Hematopoietic multipotent progenitor cell treated with erythropoietin and hydrocortisone succinate and interleukin-3 and kit ligand, for 4 days (in vitro differentiated cells): ENCODE measurements at regions not wholly inside any gene's neighbourhood (a gene's known extent, or its start where the extent isn't known, plus 50 kb on each side); places are given as distances from the start of the nearest gene placed in this dataset.

ENCODE experiments used
- DNase-seq: peaks from one replicate; pipeline ENCODE4 v3.0.0-alpha.2; 2015

- DNase-seq, result peak; percentile 74
These were observed 277.9 kb downstream of the ZNF536 start for GRCh38 chr19:30649934-30650614.

DNA sequence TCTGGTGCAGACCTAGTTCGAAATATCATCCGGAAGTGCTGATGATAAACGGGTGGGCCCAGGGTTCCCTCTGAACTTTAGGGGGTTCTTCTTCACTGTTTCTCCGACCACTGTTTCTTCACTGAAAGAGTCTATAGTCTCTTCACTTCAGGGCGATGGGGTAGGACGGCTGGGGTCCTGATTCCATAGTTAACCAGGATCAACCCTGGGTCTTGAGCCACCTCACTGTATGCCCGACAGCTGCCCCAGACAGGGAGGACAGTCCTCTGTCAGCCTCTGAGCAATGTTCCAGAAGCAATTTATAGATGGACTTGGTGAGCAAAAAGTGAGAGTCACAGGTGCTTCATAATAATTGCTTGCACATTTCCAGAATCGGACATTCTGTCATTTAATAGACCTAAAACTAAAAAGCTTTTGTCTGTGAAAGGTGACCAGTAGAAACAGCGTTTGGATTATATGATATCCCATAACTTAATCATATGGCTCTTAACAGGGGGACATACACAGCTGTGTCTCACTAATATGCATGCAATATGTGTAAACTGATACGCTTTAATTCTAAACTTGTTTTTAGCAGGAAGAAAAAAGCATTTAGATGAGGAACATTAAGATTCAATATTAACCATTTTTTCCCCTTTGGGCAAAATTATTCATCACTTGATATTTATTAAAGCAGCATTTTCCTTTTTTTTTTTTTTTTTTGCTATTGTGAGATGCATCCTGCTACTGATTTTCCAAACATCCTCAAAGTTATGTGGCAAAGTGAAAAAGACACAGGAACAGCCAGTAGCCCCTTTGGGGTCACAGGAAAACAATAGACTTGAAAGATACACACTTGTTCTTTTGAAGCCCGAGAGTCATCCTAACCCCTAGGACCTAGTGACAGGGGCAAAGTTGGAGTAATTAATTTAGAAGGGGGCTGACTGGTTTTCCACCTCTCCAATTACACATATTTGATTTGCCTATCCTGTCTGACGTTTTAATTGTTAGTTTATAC is 277.0 kb downstream of the ZNF536 start:
- DNase-seq, result no peak

- DNase-seq, result no peak
These were observed 275.9 kb downstream of the ZNF536 start for GRCh38 chr19:30647891-30648720.

DNA sequence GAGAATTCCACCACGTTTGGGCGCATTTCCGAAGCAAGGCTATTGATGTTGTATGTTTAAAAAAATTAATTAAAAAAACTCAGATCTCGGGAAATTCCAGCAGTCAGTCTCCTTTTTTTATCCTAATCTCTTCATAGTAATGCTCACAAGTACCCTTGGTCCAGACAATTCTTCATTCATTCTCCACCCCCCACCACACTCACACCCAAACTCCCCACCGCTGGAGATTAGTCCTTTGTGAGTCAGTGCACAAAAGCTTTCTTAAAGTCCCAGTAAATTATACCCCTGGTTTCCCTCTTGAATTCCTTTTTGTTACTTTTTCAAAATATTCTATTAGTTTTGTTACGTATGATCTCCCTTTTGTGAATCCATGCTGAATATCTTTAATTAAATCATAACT is 274.6 kb downstream of the ZNF536 start:
- DNase-seq, result no peak

- DNase-seq, result no peak
These were observed 273.9 kb downstream of the ZNF536 start for GRCh38 chr19:30645946-30646577.

- DNase-seq, result no peak
These were observed 268.2 kb downstream of the ZNF536 start for GRCh38 chr19:30640252-30640965.

GRCh38 chr19:30638889-30639288 is 266.7 kb downstream of the ZNF536 start:
- DNase-seq, result no peak

GRCh38 chr19:30637926-30638325 is 265.7 kb downstream of the ZNF536 start:
- DNase-seq, result no peak

- DNase-seq, result no peak
These were observed 263.1 kb downstream of the ZNF536 start for GRCh38 chr19:30634996-30635975.

GRCh38 chr19:30634131-30634830 is 262.1 kb downstream of the ZNF536 start:
- no peak for DNase-seq

DNA sequence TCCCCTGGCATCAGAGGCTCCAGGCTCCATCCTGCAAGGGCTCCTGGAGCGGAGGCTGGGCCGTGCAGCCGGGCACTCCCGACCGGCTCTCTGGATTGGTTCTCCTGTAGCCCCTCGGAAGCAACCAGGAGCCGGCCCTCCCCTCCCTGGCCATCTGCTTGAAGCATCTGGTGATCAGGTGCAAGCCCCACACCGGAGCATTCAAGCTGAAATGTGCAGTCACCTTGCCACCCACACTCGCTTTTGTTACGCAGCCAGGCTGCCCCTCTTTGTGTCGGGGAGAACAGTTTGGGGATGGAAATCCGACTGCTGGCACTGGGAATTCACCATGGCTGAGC is 258.8 kb downstream of the ZNF536 start:
- DNase-seq, result no peak

DNA sequence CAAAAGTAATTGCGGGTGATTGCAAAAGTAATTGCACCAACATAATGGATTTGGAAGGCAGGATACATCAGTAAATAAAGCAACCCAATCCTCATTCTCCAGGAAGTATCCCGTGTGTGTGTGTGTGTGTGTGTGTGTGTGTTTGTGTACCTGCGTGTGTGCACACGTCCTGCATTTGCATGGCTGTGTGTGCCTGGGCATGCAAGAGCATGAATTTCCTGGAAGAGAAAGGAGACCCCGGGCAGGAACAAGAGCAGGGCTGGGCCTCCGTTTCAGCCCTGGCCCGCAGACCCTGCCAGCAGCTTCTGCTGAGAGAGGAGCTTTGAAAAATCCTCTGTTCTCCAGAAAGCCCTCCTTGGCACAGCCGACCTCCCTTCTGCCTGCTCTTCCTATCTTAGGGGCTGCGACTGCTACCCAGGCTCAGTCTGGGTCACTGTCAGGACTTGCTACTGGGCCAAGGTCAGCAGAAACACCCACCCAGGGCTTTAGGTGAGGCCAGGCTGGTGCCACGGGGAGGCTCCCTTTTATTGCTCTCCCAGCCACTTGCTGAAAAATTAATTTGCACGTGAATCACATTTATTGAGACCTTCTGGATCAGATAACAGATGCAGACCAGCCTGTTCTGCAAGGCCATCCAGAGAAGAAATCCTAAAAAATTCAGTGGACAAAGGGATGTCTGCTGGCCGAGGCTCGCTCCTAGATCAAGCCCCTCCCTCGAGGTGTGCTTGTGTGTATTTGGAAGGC is 258.3 kb downstream of the ZNF536 start:
- DNase-seq, result no peak

GRCh38 chr19:30629086-30629485 is 256.9 kb downstream of the ZNF536 start:
- DNase-seq, result no peak

GRCh38 chr19:30626626-30626966 is 254.4 kb downstream of the ZNF536 start:
- no peak for DNase-seq

GRCh38 chr19:30625947-30626625 is 253.9 kb downstream of the ZNF536 start:
- DNase-seq, result no peak

- DNase-seq, result no peak
These were observed 250.1 kb downstream of the ZNF536 start for GRCh38 chr19:30622276-30622675.

- no peak for DNase-seq
These were observed 249.2 kb downstream of the ZNF536 start for GRCh38 chr19:30621326-30621920.

GRCh38 chr19:30620354-30620753 is 248.2 kb downstream of the ZNF536 start:
- DNase-seq, result no peak
